NB4 (cell line): ENCODE measurements at regions not wholly inside any gene's neighbourhood (a gene's known extent, or its start where the extent isn't known, plus 50 kb on each side); places are given as distances from the start of the nearest gene placed in this dataset.

ENCODE experiments used
- MYC ChIP-seq: IDR thresholded peaks from 2 replicates; pipeline ENCODE4 v1.6.1; 2011; ENCODE audit warnings: low read depth, low read length
- POLR2A ChIP-seq: IDR thresholded peaks from 2 replicates; pipeline ENCODE4 v1.6.1; 2011; ENCODE audit warnings: mild to moderate bottlenecking; ENCODE audit not compliant: insufficient read length; ENCODE audit errors: extremely low read depth
- TF ChIP-seq, protein P1 (sequence below): IDR thresholded peaks from one replicate; pipeline ENCODE4 v1.5.1; 2012; ENCODE audit warnings: low read depth, low read length

DNA sequence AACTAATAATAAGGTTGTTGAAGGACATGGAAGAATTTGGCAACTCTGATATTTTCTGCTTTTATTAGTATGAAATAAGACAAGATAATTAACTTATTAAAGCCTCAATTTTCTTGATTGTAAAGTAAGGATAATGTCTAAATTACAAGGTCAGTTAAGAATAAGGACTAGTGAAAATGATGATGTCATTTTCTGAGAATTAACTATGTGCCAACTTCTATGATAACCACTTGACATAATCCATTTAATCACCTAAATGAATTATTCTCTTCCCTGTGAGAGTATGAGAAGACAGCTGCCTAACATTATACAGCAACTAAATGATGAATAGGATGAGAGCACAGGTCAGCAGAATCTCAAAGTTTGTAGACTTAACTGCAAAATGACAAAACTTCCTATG, 1153.4 kb upstream of the POT1 start:
- TF ChIP-seq POLR2A, result no peak
- TF ChIP-seq, protein P1, sequence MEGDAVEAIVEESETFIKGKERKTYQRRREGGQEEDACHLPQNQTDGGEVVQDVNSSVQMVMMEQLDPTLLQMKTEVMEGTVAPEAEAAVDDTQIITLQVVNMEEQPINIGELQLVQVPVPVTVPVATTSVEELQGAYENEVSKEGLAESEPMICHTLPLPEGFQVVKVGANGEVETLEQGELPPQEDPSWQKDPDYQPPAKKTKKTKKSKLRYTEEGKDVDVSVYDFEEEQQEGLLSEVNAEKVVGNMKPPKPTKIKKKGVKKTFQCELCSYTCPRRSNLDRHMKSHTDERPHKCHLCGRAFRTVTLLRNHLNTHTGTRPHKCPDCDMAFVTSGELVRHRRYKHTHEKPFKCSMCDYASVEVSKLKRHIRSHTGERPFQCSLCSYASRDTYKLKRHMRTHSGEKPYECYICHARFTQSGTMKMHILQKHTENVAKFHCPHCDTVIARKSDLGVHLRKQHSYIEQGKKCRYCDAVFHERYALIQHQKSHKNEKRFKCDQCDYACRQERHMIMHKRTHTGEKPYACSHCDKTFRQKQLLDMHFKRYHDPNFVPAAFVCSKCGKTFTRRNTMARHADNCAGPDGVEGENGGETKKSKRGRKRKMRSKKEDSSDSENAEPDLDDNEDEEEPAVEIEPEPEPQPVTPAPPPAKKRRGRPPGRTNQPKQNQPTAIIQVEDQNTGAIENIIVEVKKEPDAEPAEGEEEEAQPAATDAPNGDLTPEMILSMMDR, result no peak
- TF ChIP-seq MYC, result no peak
